ENCODE measurements at regions not wholly inside any gene's neighbourhood (a gene's known extent, or its start where the extent isn't known, plus 50 kb on each side); places are given as distances from the start of the nearest gene placed in this dataset.
A peak's percentile ranks its signal among the peaks of the same experiment; 100 is the strongest.

DNA sequence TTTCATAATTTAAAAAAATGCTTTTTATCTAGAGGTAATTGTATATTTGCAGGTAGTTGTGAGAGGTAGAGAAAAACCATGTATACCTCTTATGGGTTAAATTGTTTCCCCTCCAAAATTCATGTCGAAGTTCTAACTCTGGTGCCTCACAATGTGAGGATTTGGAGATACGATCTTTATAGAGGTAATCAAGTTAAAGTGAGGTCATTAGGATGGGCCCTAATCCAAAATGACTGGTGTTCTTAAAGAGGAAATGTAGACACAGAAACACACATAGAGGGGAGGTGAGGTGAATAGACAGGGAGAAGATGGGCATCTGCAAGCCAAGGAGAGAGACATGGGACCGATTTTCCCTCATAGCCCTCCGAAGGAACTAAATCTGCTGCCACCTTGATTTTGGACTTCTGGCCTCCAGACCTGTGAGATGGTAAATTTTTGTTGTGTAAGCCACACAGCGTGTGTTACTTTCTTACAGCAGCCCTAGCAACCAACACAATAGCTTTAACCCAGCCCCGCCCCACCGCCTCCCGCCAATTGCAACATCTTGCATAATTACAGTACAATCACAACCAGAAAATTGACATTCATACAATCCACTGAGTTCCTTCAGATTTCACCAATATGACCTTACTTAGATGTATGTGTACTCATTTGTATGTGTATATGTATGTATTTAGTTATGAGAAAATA, 208.9 kb downstream of the MIB1 start:
- Histone ChIP-seq H3K27me3 (no peaks in the 10 kb centered on the region), H3K36me3 (no peaks in the 10 kb centered on the region), H3K9me3 (no peaks in the 10 kb centered on the region), H3K27ac (no peak overlapping the region), H3K4me3 (no peak overlapping the region), H3K4me1 (no peaks in the 10 kb centered on the region)
- TF ChIP-seq, protein P1, sequence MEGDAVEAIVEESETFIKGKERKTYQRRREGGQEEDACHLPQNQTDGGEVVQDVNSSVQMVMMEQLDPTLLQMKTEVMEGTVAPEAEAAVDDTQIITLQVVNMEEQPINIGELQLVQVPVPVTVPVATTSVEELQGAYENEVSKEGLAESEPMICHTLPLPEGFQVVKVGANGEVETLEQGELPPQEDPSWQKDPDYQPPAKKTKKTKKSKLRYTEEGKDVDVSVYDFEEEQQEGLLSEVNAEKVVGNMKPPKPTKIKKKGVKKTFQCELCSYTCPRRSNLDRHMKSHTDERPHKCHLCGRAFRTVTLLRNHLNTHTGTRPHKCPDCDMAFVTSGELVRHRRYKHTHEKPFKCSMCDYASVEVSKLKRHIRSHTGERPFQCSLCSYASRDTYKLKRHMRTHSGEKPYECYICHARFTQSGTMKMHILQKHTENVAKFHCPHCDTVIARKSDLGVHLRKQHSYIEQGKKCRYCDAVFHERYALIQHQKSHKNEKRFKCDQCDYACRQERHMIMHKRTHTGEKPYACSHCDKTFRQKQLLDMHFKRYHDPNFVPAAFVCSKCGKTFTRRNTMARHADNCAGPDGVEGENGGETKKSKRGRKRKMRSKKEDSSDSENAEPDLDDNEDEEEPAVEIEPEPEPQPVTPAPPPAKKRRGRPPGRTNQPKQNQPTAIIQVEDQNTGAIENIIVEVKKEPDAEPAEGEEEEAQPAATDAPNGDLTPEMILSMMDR (IDR thresholded peaks at IDR 0.05): no peak
- no peak for DNase-seq (ENCODE audit: low spot score in 2 of 2)
- intact Hi-C loops (cut with DNase I): no loop called here

DNA sequence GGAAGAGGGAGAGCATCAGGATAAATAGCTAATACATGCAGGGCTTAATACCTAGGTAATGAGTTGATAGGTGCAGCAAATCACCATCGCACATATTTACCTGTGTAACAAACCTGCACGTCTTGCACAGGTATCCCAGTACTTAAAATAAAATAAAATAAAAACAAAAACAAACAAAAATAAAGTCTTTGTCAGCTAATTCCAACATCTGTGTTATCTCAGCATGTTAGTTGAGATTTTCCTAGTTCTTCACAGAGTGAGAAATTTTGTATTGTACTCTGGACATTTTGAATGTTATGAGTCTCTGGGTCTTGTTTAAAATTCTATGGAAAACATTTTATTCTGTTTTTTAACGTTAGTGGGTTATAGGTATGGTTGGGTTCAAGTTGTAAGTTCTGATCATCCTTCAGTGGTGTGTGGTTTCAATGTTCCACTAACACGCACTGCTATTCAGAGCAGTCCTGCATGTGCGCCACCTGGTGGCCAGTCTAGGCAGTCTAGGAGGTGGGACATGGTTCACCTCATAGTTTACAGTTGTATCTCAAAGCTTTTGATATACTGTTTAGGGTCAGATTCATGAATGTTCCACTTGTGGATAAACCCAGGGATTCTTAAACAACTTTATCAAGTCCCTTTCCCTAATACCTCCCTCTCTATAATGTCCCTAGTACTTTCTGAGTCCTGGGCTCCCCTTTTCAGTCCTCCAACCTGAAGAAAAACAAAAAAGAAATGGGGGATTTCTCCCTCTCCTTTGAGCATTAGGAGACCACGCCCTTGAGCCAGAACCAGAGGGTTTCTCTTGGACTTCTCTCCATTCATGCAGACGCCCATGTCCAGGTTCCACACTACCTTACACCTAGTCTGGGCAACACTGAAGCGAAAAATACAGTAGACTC, 213.4 kb upstream of the GATA6 start:
- Histone ChIP-seq H3K27me3 (no peaks in the 10 kb centered on the region), H3K4me1 (no peaks in the 10 kb centered on the region), H3K36me3 (no peaks in the 10 kb centered on the region), H3K9me3 (no peaks in the 10 kb centered on the region), H3K4me3 (no peak overlapping the region), H3K27ac (no peak overlapping the region)
- TF ChIP-seq, protein P1 (IDR thresholded peaks at IDR 0.05): peak; percentile 47 to 87 (median 85)
- DNase-seq (ENCODE audit: low spot score in 2 of 2): peak in 1 of 2 donors; percentile 81
- intact Hi-C loops (cut with DNase I): no loop called here

DNA sequence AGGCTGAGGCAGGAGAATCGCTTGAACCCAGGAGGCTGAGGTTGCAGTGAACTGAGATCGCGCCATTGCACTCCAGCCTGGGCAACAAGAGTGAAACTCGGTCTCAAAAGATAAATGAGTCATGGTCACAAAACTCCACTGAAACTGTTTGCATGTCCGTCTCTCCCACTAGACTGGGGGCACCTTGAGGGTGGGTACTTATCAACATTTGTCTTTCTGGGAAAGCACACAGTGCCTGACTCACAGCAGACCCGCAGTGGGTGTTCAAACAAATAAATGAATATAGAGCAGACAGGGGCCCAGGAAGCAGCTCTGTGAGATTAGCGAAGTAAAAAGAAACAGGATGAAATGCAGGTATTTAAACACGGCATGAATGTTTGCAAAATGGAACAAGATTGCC, 211.1 kb upstream of the GATA6 start:
- intact Hi-C loops (cut with DNase I): no loop called here
- H3K4me3 ChIP-seq: no peak overlapping the region
- TF ChIP-seq, protein P1 (IDR thresholded peaks at IDR 0.05): no peak
- H3K27me3 ChIP-seq: no peaks in the 10 kb centered on the region
- H3K36me3 ChIP-seq: no peaks in the 10 kb centered on the region
- no peaks in the 10 kb centered on the region for H3K4me1 ChIP-seq
- no peak for DNase-seq (ENCODE audit: low spot score in 2 of 2)
- no peaks in the 10 kb centered on the region for H3K9me3 ChIP-seq
- no peak overlapping the region for H3K27ac ChIP-seq

DNA sequence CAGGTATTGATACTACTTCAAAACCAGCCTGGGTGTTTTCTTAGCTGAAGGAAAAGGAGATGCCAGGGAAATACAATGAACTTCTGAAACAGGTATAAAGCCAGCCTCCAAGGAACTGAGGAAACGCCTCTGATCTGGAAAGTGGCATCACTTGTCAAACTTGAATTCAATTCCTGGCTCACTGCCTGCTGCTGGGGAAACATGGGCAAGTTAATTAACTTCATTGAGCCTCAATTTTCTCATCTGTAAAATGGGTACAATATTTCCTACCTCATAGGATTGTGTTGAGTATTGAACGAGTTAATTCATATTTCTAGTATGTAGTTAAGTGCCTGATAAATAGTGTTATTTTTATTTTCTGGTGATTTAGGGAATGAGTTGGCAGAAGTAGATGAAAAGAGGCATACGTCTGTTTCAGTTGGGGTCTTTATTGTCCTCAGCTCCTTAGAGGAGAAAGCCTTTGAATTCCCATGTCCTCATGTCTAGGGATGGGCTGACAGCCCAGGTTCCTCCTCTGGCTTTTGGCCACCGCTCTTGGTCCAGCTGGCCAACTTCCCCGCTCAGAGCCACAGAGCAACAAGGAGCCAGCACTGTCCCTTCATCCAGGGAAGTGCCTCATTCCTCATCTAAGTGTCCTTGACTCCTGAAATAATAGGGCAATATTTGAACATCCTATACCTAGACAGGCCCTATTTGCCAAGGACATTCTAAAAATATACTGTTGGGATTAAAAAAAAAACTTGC, 210.5 kb upstream of the GATA6 start:
- Histone ChIP-seq H3K9me3 (no peaks in the 10 kb centered on the region), H3K4me1 (no peaks in the 10 kb centered on the region), H3K36me3 (no peaks in the 10 kb centered on the region), H3K4me3 (no peak overlapping the region), H3K27ac (no peak overlapping the region), H3K27me3 (no peaks in the 10 kb centered on the region)
- no peak for DNase-seq (ENCODE audit: low spot score in 2 of 2)
- TF ChIP-seq, protein P1 (IDR thresholded peaks at IDR 0.05): no peak
- intact Hi-C loops (cut with DNase I): no loop called here

DNA sequence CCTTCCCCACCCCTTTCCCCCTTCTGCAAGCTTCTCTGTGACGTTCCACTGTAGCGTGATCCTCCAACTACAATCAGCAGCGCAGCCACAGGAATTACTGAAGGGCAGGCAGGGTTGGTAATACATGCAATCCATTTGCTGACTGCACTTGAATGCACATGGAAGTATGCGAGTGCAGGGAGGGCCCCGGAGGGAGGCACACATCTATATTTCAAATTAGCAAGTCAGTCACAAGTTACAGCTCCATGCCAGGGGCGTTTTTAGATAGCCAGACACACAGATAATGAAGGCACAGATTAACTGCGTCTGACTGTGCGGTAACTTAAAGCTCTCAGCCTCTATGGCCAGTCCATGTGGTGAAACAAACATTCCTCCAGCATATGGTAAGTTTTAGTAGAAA, 209.2 kb upstream of the GATA6 start:
- no peak for DNase-seq (ENCODE audit: low spot score in 2 of 2)
- Histone ChIP-seq H3K9me3 (no peaks in the 10 kb centered on the region), H3K4me3 (no peak overlapping the region), H3K27me3 (no peaks in the 10 kb centered on the region), H3K4me1 (no peaks in the 10 kb centered on the region), H3K27ac (no peak overlapping the region), H3K36me3 (no peaks in the 10 kb centered on the region)
- intact Hi-C loops (cut with DNase I): no loop called here
- TF ChIP-seq, protein P1 (IDR thresholded peaks at IDR 0.05): no peak

Data from ascending aorta (tissue), 2 donors.